ENCODE measurements at regions not wholly inside any gene's neighbourhood (a gene's known extent, or its start where the extent isn't known, plus 50 kb on each side); places are given as distances from the start of the nearest gene placed in this dataset.

DNA sequence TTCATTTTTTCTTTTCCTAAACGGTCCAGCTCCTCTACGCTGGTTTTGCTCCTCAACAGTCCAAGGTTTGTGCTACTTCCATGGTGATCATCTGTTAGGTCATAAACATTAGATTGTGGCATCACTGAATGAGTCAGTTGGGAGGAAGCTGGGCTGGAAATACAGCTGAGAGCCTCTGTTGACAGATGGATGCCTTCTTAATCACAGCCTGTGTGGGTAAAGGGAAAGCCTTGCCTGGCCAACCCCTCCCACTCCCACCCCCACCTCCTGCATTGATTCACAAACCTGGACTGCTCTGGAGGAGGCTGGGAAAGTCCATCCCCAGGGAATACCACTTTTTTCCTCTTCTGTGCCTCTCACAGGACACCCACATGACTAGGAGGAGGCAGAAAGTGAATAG is 180.6 kb upstream of the CCN2 start:
- peak; percentile 63 for DNase-seq (ENCODE audit: unreplicated experiment)
- intact Hi-C loops (cut with micrococcal nuclease), result no loop called here
- no peak for TF ChIP-seq CTCF (IDR thresholded peaks at IDR 0.05; ENCODE audit: unreplicated experiment)
- no peaks in the 10 kb centered on the region for H3K4me1 Mint-ChIP-seq (ENCODE audit: insufficient read depth, unreplicated experiment)
- H3K27ac Mint-ChIP-seq (ENCODE audit: low read depth, unreplicated experiment), result no peak overlapping the region
- ChIA-PET POLR2A (no interaction called here), CTCF (interaction anchor here (1.0 kb wide), 1 partner anchor 9 kb away, joined by 3 read pairs; no protein-coding TSS in a partner anchor)
- BruUV-seq (replicated peaks), result no TSS peak
- no peaks in the 10 kb centered on the region for H3K27me3 Mint-ChIP-seq (ENCODE audit: insufficient read depth, unreplicated experiment)
- peaks cover 8% of the 10 kb centered on the region for H3K9me3 Mint-ChIP-seq (ENCODE audit: unreplicated experiment)
- no peaks in the 10 kb centered on the region for H3K36me3 Mint-ChIP-seq (ENCODE audit: insufficient read depth, unreplicated experiment)
- no peak overlapping the region for H3K4me3 Mint-ChIP-seq (ENCODE audit: unreplicated experiment)

DNA sequence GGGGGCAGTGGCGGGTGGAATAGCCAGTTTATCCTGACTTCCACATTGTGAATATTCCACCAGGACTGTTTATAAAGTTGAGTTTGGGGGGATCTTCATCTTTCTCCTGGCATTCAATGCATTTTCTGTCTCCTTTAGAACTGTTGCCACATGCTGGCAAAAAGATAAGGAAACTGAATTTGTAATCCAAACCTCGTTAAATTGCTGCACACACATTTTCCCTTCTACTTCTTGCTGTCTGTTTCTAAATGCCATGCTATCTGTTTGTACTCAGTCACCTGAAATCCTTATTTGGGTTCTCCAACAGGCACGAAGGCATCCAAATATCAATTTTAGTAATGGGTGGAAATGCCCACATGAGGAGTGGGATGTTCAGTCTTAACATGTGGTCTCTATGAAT is 180.2 kb upstream of the CCN2 start:
- TF ChIP-seq CTCF (IDR thresholded peaks at IDR 0.05; ENCODE audit: unreplicated experiment), result no peak
- H3K36me3 Mint-ChIP-seq (ENCODE audit: insufficient read depth, unreplicated experiment), result no peaks in the 10 kb centered on the region
- BruUV-seq (replicated peaks), result no TSS peak
- POLR2A ChIA-PET, result interaction anchor here (1.2 kb wide), 1 partner anchor 12 kb away, joined by 4 read pairs; no protein-coding TSS in a partner anchor
- H3K27me3 Mint-ChIP-seq (ENCODE audit: insufficient read depth, unreplicated experiment), result no peaks in the 10 kb centered on the region
- intact Hi-C loops (cut with micrococcal nuclease), result no loop called here
- H3K27ac Mint-ChIP-seq (ENCODE audit: low read depth, unreplicated experiment), result no peak overlapping the region
- no peak for DNase-seq (ENCODE audit: unreplicated experiment)
- no peaks in the 10 kb centered on the region for H3K4me1 Mint-ChIP-seq (ENCODE audit: insufficient read depth, unreplicated experiment)
- H3K9me3 Mint-ChIP-seq (ENCODE audit: unreplicated experiment), result peaks cover 9% of the 10 kb centered on the region
- H3K4me3 Mint-ChIP-seq (ENCODE audit: unreplicated experiment), result no peak overlapping the region
- CTCF ChIA-PET, result interaction anchor here (0.6 to 1.8 kb wide), 3 partner anchors 9 to 216 kb away, joined by 3 to 10 read pairs (median 3); no protein-coding TSS in a partner anchor

GRCh38 chr6:132130626-132131298 is 179.6 kb upstream of the CCN2 start:
- H3K9me3 Mint-ChIP-seq (ENCODE audit: unreplicated experiment), result peaks cover 9% of the 10 kb centered on the region
- intact Hi-C loops (cut with micrococcal nuclease), result no loop called here
- no peak for TF ChIP-seq CTCF (IDR thresholded peaks at IDR 0.05; ENCODE audit: unreplicated experiment)
- no peaks in the 10 kb centered on the region for H3K4me1 Mint-ChIP-seq (ENCODE audit: insufficient read depth, unreplicated experiment)
- CTCF ChIA-PET, result interaction anchor here (0.6 to 1.8 kb wide), 5 partner anchors 9 to 1110 kb away, joined by 3 to 10 read pairs (median 3); no protein-coding TSS in a partner anchor
- no TSS peak for BruUV-seq (replicated peaks)
- no peaks in the 10 kb centered on the region for H3K27me3 Mint-ChIP-seq (ENCODE audit: insufficient read depth, unreplicated experiment)
- H3K36me3 Mint-ChIP-seq (ENCODE audit: insufficient read depth, unreplicated experiment), result no peaks in the 10 kb centered on the region
- H3K27ac Mint-ChIP-seq (ENCODE audit: low read depth, unreplicated experiment), result no peak overlapping the region
- H3K4me3 Mint-ChIP-seq (ENCODE audit: unreplicated experiment), result no peak overlapping the region
- DNase-seq (ENCODE audit: unreplicated experiment), result no peak
- POLR2A ChIA-PET, result interaction anchor here (1.2 kb wide), 1 partner anchor 11 kb away, joined by 4 read pairs; no protein-coding TSS in a partner anchor

DNA sequence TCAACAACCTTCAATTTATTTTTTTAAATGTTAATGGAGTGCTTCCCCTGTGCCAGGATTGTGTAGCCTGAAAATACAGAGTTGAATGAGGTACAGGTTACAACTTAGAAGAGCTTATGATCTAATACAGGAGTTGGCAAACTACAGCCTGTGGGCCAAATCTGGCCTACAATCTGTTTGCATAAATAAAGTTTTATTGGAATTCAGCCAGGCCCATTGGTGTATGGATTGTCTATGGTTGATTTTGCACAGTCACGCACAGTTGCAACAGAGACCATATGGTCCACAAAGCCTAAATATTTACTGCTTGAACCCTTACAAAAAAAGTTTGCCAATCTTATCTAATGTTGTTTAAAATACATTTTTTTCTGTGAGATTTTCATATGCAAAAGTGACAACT is 177.3 kb upstream of the CCN2 start:
- intact Hi-C loops (cut with micrococcal nuclease), result no loop called here
- no peaks in the 10 kb centered on the region for H3K36me3 Mint-ChIP-seq (ENCODE audit: insufficient read depth, unreplicated experiment)
- ChIA-PET CTCF (interaction anchor here (0.6 to 0.8 kb wide), 2 partner anchors 35 to 39 kb away, joined by 3 read pairs; no protein-coding TSS in a partner anchor), POLR2A (no interaction called here)
- no peaks in the 10 kb centered on the region for H3K27me3 Mint-ChIP-seq (ENCODE audit: insufficient read depth, unreplicated experiment)
- no peaks in the 10 kb centered on the region for H3K4me1 Mint-ChIP-seq (ENCODE audit: insufficient read depth, unreplicated experiment)
- DNase-seq (ENCODE audit: unreplicated experiment), result no peak
- peaks cover 9% of the 10 kb centered on the region for H3K9me3 Mint-ChIP-seq (ENCODE audit: unreplicated experiment)
- H3K4me3 Mint-ChIP-seq (ENCODE audit: unreplicated experiment), result no peak overlapping the region
- BruUV-seq (replicated peaks), result no TSS peak
- TF ChIP-seq CTCF (IDR thresholded peaks at IDR 0.05; ENCODE audit: unreplicated experiment), result no peak
- H3K27ac Mint-ChIP-seq (ENCODE audit: low read depth, unreplicated experiment), result no peak overlapping the region
